GM18873 (cell line): ENCODE measurements at regions not wholly inside any gene's neighbourhood (a gene's known extent, or its start where the extent isn't known, plus 50 kb on each side); places are given as distances from the start of the nearest gene placed in this dataset.

ENCODE experiments used
- ATAC-seq: cut with Tn5 transposase; IDR thresholded peaks from one replicate; pipeline ENCODE4 v1.9.1; 2021; ENCODE audit warnings: mild to moderate bottlenecking, moderate library complexity, moderate number of reproducible peaks; ENCODE audit not compliant: unreplicated experiment, low FRiP score

DNA sequence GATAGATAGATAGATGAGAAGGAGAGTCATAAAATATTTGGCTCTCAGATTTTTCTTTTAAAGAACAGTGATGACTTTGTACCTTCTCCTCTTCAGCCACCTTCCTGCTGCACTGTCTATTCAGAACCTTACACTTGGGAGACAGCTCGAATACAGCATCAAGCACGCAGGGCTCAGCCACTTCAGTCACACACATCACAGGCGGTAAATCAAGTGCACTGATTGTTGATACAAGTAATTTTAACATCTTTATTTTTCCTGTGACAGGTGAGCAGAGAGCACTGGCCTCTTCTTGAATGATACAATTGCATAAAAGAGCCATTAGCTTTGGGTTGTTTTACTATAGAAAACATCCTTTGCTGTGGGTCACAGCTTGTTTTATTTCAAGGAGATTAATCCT, 1118.5 kb upstream of the EYS start:
- no peak for ATAC-seq

DNA sequence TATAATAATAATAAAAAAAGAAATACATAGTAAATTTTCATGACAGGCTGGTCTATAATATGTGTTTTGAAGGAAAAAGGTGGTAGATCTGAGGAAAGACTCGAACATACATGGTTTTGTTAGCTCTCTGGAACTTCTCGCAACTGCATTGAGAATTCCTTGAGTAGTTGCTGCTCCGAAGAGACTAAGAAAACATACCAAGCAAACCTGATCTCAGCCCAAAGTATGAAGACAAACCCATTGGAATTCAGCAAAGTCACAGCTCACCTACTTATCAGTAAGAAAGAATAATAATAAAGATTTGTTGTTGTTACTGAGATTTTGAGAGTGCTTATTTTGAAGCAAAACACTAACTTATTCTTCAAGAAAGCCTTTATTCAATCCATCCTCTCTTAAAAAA, 1107.1 kb upstream of the EYS start:
- ATAC-seq = no peak

DNA sequence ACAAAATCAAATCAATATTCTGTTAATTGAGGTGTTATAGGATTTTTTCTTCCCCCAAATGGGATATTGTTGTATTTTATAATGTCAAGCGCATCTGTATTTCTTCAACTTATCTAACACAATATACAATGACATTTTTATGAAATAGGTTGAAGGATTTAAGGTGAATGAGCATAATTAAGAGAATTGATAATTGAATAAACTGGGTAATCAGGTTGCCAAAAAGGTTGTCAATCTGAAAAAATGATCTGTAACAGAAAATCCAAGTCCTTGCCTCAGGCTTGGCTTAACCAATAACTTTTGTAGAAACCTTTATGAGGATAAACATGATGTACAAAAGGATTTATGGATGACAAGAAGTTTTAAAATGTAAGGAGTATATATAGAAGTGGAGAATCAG, 1101.7 kb upstream of the EYS start:
- ATAC-seq = no peak

DNA sequence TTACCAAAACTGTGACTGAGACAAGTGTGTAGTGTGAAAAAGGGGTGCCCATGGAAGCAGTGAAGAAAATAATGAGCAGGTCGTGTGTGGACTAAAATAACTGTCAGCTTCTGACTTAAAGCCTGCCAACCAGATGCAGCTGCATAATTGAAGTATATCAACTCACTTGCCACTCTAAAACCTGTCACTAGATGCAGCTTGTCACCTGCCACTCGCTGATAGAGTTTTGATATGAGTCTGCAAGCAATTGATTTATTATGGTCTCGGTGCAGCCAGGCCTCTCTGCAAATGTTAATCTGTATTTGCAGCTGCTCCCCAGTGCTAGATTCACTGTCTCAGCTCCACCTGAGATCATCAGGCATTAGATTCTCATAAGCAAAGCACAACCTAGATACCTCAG, 1090.0 kb upstream of the EYS start:
- no peak for ATAC-seq

GRCh38 chr6:66788579-66788978, 1081.6 kb upstream of the EYS start:
- ATAC-seq = no peak

DNA sequence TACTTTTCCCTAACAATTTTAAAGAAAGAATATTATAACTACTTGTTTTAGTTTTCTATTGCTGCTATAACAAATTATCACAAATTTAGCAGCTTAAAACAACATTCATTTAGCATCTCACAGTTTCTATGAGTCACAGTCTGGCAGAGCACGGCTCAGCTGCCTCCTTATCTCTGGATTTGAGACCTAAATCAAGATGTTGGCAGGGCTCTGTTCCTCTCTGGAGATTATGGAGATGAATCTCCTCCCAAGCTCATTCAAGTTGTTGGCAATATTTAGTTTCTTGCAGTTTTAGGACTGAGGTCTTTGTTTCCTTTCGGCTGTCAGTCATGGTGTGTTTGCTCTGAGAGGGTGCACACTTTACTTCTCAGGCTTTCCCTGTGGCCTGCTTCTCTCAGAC, 1065.8 kb upstream of the EYS start:
- no peak for ATAC-seq

DNA sequence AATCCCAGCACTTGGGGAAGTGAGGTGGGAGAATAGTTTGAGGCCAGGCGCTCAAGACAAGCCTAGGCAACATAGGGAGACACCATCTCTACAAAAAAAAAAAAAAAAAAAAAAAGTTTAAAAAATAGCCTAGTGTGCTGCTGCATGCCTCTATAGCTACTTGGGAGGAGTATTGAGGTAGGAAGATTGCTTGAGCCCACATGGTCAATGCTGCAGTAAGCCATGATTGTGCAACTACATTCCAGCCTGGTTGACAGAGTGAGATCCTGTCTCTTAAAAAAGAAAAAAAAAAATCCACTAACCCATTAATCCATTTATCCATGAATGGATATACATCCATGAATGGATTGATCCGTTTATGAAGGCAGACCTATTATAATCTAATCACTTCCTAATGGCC, 1064.6 kb upstream of the EYS start:
- ATAC-seq = no peak

DNA sequence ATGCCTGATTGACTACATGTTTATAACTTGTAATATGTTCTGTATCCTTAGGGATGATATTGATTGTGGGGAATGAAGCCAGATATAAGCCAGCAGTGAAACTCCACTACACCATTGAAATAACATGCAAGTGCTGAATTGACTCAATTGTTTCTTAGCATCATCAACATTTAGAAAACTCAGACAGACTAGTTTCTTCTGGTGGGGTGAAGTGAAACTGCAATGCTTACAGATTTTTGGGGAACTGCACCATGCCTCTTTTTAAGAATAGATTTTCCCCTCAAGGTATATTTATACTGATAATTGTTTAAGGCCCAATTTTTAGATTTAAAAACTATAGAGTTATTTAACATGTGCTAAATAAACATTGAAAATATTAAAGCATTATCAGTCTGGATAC, 1044.6 kb upstream of the EYS start:
- no peak for ATAC-seq

DNA sequence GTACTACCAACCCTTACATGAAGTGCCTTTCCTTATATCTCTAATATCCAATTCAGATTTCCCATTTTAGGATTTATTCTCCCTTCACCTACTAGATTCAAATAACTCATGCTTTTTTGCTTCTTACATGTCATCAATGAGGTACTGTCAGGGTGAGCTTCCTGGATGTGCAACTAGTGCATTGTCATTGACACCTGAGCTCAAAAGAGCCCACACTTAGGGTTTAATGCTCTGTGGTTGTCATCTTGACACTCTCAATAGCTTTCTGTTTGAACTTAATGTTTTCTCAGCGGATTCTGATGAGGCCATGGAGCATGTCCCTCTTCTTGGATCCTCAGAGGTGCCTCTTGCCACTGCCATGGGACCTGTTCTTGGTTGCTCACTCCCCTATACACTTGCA, 1033.3 kb upstream of the EYS start:
- ATAC-seq = no peak

DNA sequence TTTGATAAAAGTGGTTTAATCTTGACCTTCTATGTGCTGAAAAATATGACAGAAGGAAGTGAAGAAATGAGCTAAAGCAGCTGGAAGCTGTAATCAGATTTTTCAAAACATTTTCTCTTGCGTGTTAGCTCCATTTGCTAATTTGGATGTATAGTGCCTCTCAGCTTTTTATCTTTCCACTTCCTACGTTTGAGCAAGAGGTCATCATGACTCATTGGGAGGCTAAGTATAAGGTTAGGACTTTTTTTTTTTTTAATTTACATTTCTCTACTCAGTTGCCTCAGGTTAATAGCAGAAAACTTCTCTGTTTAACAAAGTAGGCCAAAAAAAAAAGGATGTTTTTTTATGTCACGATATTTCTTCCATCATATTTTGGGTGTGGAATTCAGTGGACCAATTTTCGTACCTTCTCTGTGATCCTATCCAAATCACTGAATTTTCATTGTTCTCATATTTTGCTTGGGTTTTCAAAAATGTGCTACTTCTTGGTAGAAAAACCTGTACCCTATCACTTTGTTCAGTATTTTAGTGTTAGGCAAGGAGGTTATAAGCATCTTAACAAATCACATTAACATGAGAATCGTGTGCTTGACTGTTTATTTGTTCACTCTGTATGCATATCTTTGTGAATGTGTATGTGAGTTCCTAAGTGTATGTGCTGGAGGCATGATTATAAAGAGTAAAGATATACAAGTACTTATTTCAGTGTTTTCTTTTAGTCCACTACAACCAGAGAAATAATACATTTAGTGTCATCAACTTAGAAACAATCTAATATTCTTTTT, 1028.3 kb upstream of the EYS start:
- ATAC-seq = no peak

DNA sequence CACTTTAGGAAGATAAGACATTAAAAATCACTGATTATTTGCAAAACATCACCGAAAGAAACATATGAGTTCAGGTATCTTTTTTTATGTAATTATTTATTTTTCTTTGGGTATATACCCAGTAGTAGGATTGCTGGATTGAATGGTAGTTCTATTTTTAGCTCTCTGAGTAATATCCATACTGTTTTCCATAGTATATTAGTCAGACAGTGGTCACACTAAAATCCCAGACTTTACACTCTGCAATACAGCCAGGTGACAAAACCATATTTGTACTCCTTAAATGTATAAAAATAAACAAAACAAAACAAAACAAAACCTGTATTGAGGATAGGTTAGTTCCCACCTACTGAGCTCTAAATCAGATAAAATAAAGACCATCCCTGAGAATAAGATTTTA, 1024.3 kb upstream of the EYS start:
- no peak for ATAC-seq

GRCh38 chr6:66725670-66726069, 1018.6 kb upstream of the EYS start:
- no peak for ATAC-seq

DNA sequence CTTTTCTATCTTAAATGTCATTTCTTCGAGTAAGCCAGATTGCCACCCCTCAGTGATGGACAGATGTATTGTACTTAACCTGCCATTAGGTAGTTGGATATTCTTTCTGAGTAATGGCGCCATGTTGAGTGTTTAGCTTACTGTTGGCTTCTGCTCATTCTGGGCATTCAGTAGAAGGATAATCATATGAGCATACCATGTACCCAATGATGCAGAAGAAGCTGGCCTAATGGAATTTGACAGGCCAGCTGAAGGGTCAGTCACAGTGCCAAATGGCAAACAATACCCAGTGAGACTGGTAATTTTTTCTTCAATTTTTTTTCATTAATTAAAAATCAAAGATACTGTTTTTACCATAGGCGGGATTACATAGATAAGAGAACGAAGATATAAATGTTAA, 1010.8 kb upstream of the EYS start:
- no peak for ATAC-seq

DNA sequence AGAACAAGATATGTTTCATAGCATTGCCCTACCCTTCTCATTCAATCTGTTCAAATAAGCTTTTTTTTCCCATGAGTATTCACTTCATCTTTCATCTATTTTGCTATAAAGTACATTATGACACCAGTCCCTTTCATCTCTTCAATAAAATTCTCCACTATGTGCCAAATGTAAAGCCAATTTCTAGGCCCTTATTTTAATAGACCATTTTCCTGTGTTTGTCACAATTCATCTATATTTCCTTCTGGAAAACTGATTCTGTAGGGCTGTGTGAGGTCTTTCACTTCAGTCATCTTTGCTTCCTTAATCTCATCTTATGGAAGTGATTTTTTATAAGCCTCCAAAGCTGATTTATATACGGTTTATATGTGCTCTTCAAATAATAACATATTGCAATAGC, 992.4 kb upstream of the EYS start:
- no peak for ATAC-seq

DNA sequence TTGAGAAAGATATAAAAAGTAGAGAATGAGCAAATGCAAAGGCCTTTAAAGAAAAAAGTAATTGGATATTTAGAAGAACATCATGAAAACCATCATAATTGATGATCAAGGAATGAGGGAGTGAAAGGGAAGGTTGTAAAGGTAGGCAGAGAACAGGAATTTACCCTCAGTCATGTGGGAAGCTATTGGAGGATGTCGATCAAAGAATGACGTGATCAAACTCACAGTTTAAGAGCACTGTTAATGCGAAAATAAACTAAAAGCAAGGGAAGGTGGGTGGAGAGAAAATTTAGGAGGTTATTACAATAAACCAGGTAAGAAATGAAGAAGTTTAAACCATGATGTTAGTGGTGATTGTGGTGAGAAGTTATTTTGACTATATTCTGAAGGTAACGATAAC, 982.6 kb upstream of the EYS start:
- no peak for ATAC-seq

- ATAC-seq = no peak
Observed at GRCh38 chr6:66687611-66688140, 980.6 kb upstream of the EYS start.

DNA sequence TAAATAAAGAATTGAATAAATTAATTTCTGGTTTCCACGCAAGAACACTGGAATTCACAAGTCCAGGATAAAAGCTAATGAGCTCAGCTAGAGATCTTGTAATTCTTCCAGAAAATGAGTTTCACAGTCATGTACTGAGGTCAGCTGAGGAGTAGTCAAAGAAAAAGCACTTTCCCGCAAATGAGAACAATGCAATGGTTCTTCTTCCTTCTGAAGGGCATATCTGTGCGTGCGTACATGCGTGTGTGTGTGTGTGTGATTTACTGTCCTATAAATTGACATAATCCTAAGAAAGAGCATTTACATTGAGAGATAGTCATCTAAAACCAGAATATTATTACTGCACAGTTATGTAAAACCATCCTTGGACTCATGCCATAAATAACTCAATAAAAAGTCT, 968.9 kb upstream of the EYS start:
- ATAC-seq = no peak

- no peak for ATAC-seq
Observed at GRCh38 chr6:66664112-66664511, 957.1 kb upstream of the EYS start.

GRCh38 chr6:66662721-66663507, 955.9 kb upstream of the EYS start:
- no peak for ATAC-seq

GRCh38 chr6:66662196-66662595, 955.2 kb upstream of the EYS start:
- ATAC-seq = no peak

- no peak for ATAC-seq
Observed at GRCh38 chr6:66655420-66655819, 948.4 kb upstream of the EYS start.

GRCh38 chr6:66638518-66638917, 931.5 kb upstream of the EYS start:
- ATAC-seq = no peak
